ENCODE measurements at regions not wholly inside any gene's neighbourhood (a gene's known extent, or its start where the extent isn't known, plus 50 kb on each side); places are given as distances from the start of the nearest gene placed in this dataset.

DNA sequence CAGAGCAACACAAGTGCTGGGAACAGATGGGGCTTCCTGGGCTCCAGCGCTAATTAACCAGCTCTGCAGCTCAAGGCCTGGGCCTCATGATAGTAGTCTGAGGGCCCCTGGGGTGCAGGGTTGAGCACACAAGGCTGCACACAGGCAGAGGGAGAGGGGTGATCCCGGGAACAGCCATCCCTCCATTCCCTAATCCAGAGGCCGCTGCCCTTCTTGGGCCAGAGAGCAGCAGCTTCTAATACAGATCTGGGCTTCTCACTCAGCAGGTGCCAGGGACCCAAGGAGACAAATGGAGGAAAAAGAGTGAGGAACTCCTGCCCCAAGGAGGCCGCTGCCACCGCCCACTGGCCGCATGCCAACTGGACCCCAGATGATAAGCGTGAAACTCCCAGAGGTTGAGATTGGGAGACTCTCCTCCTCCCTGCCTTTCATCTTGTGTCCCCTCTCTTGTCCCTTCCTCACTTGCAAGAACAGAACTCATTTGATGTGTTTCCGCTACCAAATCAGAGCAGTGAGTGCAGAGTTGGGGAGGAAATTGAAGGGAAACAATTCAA lies 58.0 kb upstream of the IFNAR2 start:
- TF ChIP-seq EP300 (IDR thresholded peaks at IDR 0.05; ENCODE audit: borderline replicate concordance): no peak
- TF ChIP-seq NFIC (IDR thresholded peaks at IDR 0.05): no peak
- no peak for TF ChIP-seq ZBTB7A (IDR thresholded peaks at IDR 0.05; ENCODE audit: low read depth)
- TF ChIP-seq EGR1 (IDR thresholded peaks at IDR 0.05): no peak
- TF ChIP-seq TAF1 (IDR thresholded peaks at IDR 0.05; ENCODE audit: low read depth): no peak
- TF ChIP-seq FOXM1 (IDR thresholded peaks at IDR 0.05; ENCODE audit: borderline replicate concordance, low read depth): no peak
- TF ChIP-seq CEBPB (IDR thresholded peaks at IDR 0.05): no peak
- TF ChIP-seq RAD21 (IDR thresholded peaks at IDR 0.05; ENCODE audit: low read depth): no peak
- no peak for TF ChIP-seq TCF12 (IDR thresholded peaks at IDR 0.05; ENCODE audit: low read depth)
- TF ChIP-seq, protein P1, sequence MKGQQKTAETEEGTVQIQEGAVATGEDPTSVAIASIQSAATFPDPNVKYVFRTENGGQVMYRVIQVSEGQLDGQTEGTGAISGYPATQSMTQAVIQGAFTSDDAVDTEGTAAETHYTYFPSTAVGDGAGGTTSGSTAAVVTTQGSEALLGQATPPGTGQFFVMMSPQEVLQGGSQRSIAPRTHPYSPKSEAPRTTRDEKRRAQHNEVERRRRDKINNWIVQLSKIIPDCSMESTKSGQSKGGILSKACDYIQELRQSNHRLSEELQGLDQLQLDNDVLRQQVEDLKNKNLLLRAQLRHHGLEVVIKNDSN (IDR thresholded peaks at IDR 0.05): no peak
- TF ChIP-seq YY1 (IDR thresholded peaks at IDR 0.05; ENCODE audit: low read depth): no peak
- TF ChIP-seq CREB1 (IDR thresholded peaks at IDR 0.05; ENCODE audit: low read depth): no peak
- TF ChIP-seq, protein P2, sequence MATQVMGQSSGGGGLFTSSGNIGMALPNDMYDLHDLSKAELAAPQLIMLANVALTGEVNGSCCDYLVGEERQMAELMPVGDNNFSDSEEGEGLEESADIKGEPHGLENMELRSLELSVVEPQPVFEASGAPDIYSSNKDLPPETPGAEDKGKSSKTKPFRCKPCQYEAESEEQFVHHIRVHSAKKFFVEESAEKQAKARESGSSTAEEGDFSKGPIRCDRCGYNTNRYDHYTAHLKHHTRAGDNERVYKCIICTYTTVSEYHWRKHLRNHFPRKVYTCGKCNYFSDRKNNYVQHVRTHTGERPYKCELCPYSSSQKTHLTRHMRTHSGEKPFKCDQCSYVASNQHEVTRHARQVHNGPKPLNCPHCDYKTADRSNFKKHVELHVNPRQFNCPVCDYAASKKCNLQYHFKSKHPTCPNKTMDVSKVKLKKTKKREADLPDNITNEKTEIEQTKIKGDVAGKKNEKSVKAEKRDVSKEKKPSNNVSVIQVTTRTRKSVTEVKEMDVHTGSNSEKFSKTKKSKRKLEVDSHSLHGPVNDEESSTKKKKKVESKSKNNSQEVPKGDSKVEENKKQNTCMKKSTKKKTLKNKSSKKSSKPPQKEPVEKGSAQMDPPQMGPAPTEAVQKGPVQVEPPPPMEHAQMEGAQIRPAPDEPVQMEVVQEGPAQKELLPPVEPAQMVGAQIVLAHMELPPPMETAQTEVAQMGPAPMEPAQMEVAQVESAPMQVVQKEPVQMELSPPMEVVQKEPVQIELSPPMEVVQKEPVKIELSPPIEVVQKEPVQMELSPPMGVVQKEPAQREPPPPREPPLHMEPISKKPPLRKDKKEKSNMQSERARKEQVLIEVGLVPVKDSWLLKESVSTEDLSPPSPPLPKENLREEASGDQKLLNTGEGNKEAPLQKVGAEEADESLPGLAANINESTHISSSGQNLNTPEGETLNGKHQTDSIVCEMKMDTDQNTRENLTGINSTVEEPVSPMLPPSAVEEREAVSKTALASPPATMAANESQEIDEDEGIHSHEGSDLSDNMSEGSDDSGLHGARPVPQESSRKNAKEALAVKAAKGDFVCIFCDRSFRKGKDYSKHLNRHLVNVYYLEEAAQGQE (IDR thresholded peaks at IDR 0.05; ENCODE audit: low read depth): no peak
- TF ChIP-seq TEAD4 (IDR thresholded peaks at IDR 0.05): no peak

DNA sequence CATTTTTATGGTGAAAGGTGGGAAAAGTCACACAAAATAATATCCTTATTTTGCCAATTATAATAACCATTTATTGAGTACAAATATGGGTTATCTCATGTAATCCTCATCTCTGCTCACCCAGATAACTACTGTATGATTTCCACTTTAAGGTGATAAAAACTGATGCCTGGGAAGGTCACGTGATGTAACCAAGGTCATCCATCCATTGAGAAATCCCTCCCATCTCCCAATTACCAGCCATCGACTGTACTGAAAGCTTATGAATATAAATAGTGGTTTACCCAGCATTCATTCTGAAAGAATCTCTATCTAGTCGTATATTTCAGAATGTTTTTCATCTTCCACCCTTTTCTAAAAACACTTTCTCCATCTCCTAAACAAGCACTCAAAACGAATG lies 55.0 kb upstream of the IFNAR2 start:
- TF ChIP-seq, protein P1 (IDR thresholded peaks at IDR 0.05): no peak
- no peak for TF ChIP-seq ZBTB7A (IDR thresholded peaks at IDR 0.05; ENCODE audit: low read depth)
- no peak for TF ChIP-seq TEAD4 (IDR thresholded peaks at IDR 0.05)
- no peak for TF ChIP-seq NFIC (IDR thresholded peaks at IDR 0.05)
- no peak for TF ChIP-seq TCF12 (IDR thresholded peaks at IDR 0.05; ENCODE audit: low read depth)
- TF ChIP-seq CEBPB (IDR thresholded peaks at IDR 0.05): no peak
- no peak for TF ChIP-seq RAD21 (IDR thresholded peaks at IDR 0.05; ENCODE audit: low read depth)
- TF ChIP-seq, protein P3, sequence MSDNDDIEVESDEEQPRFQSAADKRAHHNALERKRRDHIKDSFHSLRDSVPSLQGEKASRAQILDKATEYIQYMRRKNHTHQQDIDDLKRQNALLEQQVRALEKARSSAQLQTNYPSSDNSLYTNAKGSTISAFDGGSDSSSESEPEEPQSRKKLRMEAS (IDR thresholded peaks at IDR 0.05): no peak
- TF ChIP-seq FOXM1 (IDR thresholded peaks at IDR 0.05; ENCODE audit: borderline replicate concordance, low read depth): no peak
- no peak for TF ChIP-seq EP300 (IDR thresholded peaks at IDR 0.05; ENCODE audit: borderline replicate concordance)

All from Ishikawa (cell line).